H1 (cell line): ENCODE measurements at regions not wholly inside any gene's neighbourhood (a gene's known extent, or its start where the extent isn't known, plus 50 kb on each side); places are given as distances from the start of the nearest gene placed in this dataset.

Experiments
- EP300 ChIP-seq, 2 experiments: IDR thresholded peaks; 1 replicate in 1 of 2; 2 replicates in 1 of 2; pipeline ENCODE4 v1.6.1; 2011 to 2012; ENCODE audit warnings: low read depth in 2 of 2, low read length in 2 of 2, mild to moderate bottlenecking in 2 of 2, borderline replicate concordance in 1 of 2, inconsistent platforms in 1 of 2, moderate library complexity in 1 of 2
- EZH2 ChIP-seq: fragments of 200-600 bp; sonication (generic); IDR thresholded peaks from 2 replicates; pipeline ENCODE4 v1.7.1; 2012; ENCODE audit warnings: low read depth, mild to moderate bottlenecking, moderate library complexity, low read length, inconsistent platforms; ENCODE audit not compliant: severe bottlenecking
- HDAC6 ChIP-seq: IDR thresholded peaks from one replicate; pipeline ENCODE4 v1.7.1; 2012; ENCODE audit warnings: low read depth, mild to moderate bottlenecking, inconsistent platforms, low read length, moderate library complexity
- KDM1A ChIP-seq: fragments of 200-600, 300-600 bp; sonication (generic); IDR thresholded peaks from 2 replicates; pipeline ENCODE4 v1.7.1; 2016; ENCODE audit warnings: mild to moderate bottlenecking, low read length, borderline replicate concordance
- POLR2A ChIP-seq, 2 experiments: IDR thresholded peaks; 1 replicate in 1 of 2; 2 replicates in 1 of 2; pipeline ENCODE4 v1.6.1; 2011; ENCODE audit warnings: low read depth in 2 of 2, low read length in 2 of 2, mild to moderate bottlenecking in 2 of 2; ENCODE audit errors: control extremely low read depth in 1 of 2
- RAD21 ChIP-seq, 2 experiments: IDR thresholded peaks in 1 of 2; conservative IDR thresholded peaks in 1 of 2; 2 replicates each; pipeline ENCODE4 v1.6.1; 2011; ENCODE audit warnings: low read depth in 2 of 2, low read length in 2 of 2, improper control_type of control experiment in 1 of 2, inconsistent platforms in 1 of 2, mild to moderate bottlenecking in 1 of 2, moderate library complexity in 1 of 2
- TCF12 ChIP-seq: IDR thresholded peaks from 2 replicates; pipeline ENCODE4 v1.6.1; 2011; ENCODE audit warnings: low read depth, mild to moderate bottlenecking, low read length
- TEAD4 ChIP-seq: IDR thresholded peaks from 2 replicates; pipeline ENCODE4 v1.6.1; 2012; ENCODE audit warnings: low read depth, low read length, inconsistent platforms, mixed read lengths

GRCh38 chr11:129595038-129595962 lies 219.7 kb downstream of the BARX2 start:
- TF ChIP-seq POLR2A (IDR thresholded peaks at IDR 0.05; ENCODE audit: control extremely low read depth in 1 of 2, low read depth in 2 of 2, low read length in 2 of 2) (no peak), EZH2 (no peak), KDM1A (no peak), EP300 (IDR thresholded peaks at IDR 0.05; ENCODE audit: borderline replicate concordance in 1 of 2, low read depth in 2 of 2, low read length in 2 of 2) (no peak), HDAC6 (no peak), TEAD4 (no peak), RAD21 (IDR thresholded peaks at IDR 0.05 in 1 of 2, conservative IDR thresholded peaks at IDR 0.05 in 1 of 2; ENCODE audit: low read depth in 2 of 2, low read length in 2 of 2) (no peak), TCF12 (no peak)
